Activated CD4-positive, alpha-beta T cell treated with anti-CD3 and anti-CD28 coated beads, Interleukin-10, Interleukin-2, amounts not matched to agents 100 ng/mL and 50 ng/mL, durations not matched to agents 16 hours and 8 hours (primary cell): ENCODE measurements at regions not wholly inside any gene's neighbourhood (a gene's known extent, or its start where the extent isn't known, plus 50 kb on each side); places are given as distances from the start of the nearest gene placed in this dataset.
"Not testable (repeated sequence)": the region's sequence is repeated elsewhere in the genome, so short reads cannot be mapped to it uniquely, and the experiment has no call there.

Experiments used
- DNase-seq: peaks from one replicate; pipeline ENCODE4 v3.0.0-alpha.2; 2020

DNA sequence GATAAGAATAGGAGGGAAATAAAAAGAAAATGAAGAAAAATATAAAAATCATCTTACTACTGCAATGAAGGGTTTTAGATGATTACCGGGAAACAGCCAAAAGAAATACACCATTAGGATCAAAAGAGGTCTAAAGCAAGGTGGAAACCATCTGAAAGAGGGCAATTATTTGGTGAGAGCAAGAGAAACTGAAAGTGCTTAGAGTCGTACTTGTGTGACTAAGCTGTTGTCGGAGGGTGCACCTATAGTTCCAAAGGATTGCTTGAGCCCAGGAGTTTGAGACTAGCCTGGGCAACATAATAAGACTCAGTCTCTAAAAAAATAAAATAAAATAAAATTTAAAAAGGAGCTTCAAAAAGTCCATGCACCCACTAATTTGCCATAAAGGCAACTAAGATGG lies 169.5 kb downstream of the DKK1 start:
- DNase-seq: no peak

DNA sequence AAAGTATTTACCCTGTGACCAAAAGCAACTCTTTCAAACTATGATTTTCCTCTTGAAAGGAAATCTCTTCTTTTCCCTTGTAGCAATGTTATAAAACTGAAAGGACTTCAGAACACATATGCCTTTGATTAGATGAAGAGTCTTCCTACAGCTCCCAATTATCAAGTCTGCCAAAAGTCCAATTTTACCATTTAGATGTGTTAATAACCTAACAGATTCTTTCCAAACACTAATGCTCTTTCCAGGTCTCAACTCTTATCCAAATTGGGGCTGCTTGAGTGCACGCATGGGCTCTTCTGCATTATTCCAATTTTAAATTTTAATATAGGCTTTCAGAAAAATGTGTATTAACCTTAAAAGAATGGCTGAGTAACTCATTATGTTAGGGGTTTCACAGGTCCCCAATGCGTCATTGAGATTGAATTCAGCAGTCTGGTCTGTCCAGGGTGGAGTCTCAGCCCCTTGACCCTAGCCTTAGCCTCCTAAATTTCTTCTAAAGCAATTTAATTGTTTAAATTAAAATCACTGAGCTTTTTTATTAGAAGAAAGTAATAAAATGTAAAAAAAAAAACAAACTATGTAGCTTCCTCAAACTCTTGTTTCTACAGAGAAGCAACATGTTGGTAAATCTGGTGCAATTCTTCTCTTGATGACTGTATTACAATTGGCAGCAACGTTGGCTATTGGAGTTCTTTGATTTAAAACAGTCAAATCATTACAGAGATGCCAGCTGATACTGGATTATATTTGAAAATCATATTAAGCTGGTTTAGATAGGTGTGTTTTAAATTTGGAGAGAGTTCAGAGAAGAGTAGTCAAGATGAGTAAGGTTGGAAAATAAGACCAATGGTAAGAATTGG lies 170.4 kb downstream of the DKK1 start:
- DNase-seq: no peak

DNA sequence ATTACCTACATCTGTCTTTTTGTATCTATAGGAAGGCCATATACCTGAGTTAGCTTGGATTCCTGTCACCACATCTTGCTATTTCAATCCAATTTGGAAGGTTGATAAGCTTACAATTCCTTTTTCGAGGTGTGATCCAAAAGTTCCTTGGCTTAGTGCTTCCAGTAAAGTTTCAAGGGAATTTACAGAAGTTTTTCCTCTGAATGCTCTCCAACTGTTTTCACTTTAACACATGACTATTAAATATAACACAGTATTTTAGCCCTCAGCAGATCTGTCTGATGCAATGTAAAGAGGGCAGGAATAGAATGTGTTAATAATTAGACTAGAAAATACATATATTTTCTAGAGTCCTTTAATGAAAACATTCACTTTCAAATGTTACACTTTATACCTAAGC lies 171.4 kb downstream of the DKK1 start:
- no peak for DNase-seq

DNA sequence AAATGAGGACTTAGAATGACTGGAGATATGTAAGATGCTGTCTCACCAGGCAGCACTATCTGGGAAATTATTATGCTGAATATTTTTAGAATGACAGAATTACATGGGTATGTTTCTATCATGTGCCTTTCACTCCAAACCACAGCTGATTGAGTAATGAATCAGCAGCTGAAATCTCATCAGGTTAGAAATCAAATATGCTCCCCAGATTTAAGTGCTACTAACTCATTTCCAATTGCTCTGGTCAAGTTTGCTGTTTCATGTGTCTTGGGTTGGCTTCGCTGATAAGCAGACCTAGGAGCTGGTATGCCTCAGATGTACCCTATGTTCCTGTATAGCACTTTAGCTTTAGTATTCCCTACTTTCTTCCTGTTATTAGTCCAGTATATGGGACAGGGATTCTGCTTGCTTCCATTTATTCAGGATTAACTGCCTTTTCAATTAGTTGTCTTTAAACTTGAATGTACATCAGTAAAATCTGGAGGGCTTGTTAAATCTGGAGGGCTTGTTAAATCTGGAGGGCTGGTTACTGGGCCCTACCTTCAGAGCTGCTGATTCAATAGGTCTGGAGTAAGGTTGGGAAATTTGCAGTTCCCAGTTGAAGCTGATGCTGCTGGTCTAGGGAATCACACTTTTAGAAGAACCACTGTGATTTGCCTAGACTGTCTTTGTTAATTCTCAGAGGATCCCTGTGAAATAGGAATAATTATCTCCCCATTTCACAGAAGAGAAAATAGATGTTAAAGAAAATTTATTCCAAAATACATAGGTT lies 172.9 kb downstream of the DKK1 start:
- DNase-seq: no peak

DNA sequence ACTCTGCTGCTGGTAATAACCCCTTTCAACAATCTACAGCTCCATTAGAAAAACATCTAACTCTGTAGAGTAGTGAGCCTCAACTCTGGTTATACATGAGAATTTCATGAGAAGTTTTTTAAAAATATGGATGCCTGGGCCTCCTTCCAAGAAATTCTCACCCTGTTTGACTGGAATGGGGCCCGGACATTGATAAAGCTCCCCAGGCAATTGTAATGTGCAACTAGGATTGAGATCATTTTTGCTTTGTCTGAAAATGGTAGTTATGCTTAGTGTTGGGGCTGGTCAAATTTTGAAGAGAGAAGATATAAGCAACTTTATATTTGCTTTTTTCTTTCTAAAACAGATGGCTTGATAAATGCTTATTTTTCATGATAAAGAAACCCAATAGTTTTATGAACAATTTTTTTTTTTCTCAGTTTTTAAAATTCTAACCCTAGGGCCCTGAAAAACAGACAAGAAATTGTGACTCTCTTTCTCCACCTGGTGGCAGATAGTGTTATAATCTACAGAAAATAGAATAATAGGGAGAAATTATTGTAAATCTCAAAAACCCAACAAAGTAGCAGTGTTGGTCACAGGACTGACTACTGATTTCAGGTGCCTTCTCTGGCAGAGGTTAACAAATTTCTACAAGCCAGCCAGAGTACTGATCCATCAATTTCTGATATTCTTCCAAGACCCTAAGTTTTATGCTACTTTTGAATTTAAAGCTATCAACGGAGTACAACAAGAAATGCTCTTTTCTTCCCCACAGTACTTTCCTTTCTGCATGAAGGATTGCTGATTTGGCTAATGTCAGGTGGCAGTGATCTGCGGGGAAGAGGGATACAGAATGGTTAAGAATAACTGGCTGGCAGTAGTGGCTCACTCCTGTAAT lies 174.8 kb downstream of the DKK1 start:
- DNase-seq: peak; percentile 1

DNA sequence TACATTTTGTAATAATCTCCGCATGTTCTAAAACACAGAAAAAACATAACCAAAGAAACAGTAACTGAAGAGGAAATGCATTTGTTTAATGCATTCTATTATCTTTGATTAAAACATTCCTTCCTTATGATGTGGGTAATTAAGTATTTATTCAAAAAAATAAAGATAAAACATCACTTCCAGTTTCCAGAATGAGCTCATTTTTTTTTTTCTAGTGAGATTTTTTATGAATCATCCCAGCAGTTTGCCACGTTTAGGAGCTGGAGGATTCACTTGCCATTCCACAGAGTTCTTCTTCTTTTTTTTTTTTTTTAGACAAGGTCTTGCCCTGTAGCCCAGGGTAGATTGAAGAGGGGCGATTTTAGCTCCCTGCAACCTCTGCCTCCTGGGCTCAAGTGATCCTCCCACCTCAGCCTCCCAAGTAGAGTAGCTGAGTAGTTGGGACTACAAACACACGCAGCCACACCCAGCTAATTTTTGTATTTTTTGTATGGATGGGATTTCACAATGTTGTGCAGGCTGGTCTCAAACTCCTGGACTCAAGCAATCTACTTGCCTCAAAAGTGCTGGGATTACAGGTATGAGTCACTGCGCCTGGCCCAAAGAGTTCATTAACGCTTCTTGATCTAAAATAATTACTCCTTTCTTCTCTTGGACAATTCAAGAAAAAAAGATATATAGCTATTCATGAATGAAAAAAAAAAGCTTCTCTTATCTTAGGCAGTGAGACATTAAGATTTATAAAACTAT lies 177.3 kb downstream of the DKK1 start:
- DNase-seq: no peak

DNA sequence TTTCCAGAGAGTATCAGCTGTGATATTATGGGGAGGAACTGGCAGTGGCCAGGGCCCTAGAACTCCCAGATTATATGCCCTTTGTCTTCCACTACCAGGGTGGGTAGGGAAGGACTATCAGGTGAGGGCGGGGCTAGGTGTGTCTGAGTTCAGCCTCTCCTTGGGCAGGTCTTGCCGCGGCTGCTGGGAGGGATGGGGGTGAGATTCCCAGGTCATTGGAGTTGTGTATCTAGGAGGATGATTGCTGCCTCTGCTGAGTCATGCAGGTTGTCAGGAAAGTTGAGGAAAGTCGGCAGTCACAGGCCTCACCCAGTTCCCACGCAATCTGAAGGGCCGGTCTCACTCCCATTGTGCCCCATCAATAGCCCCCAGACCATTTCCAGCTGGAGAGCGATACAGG lies 185.2 kb downstream of the DKK1 start:
- DNase-seq: no peak

DNA sequence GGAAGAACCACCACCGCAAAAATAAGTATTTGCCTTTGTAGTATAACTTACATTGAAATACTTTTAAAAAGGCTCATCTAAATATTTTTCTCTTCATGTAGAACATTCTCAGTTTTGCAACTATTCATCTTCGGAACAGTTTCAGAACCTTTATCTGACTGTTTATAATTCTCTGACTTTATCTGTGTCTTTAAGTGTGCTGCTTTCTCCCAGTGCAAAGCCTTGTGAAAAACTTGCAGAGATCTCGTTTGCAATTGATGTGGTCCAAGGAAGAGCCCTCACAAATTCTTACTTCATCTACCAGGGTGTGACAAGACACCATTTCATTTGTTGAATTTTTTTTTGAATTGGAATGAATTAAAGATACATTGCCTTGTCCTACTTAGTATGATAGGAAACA lies 186.4 kb downstream of the DKK1 start:
- no peak for DNase-seq

DNA sequence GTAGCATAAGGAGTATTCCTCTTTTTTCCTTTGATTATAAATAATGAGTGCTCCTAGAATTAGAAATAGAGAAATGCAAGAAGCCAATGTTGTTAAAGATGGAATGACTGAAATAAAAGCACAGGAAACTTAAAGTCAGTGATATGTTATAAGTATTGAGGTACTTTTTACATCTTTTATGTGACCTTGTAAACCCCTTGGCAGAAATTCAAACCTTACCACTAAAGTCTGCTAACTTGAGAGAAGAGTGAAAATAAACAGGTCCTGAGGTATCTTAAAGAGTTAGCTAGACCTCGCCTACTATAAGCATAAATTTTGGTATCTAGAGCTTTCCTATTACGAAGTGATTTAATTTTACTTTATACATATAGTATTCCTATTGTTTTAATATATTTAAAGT lies 188.2 kb downstream of the DKK1 start:
- DNase-seq: no peak

DNA sequence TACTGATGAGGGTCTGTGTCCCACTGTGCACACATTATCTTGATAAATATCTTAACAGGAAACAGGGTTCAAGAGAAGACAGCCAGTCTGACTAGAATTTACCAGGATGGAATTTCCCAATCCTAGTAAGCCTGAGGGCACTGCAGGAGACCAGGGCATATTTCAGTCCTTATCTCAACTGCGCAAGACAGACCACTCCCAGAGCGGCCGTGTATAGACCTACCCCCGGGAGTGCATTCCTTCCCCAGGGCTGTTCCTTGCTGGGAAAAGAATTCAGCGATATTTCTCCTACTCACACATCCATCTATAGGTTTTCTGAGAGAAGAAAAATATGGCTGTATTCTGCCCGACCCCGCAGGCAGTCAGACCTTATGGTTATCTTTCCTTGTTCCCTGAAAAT lies 191.3 kb downstream of the DKK1 start:
- not testable (repeated sequence) for DNase-seq

DNA sequence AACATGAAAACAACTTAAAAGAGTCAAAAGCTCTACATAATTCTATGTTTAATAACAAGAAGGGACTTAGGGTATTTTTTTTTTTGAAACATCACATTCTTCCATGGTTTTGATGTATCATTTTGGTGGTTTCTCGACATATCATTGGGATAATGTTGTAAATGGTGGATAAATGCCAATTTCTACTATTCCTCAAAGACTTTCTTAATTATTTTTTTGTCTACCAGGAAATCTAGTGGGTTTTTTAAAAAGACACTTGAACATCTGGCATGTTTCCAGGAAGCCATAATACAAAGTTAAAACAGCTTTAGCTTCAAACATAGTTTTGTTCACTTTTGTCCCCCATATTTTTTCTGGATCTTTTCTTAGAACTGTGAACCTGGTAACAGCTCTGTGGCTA lies 200.4 kb downstream of the DKK1 start:
- DNase-seq: no peak

DNA sequence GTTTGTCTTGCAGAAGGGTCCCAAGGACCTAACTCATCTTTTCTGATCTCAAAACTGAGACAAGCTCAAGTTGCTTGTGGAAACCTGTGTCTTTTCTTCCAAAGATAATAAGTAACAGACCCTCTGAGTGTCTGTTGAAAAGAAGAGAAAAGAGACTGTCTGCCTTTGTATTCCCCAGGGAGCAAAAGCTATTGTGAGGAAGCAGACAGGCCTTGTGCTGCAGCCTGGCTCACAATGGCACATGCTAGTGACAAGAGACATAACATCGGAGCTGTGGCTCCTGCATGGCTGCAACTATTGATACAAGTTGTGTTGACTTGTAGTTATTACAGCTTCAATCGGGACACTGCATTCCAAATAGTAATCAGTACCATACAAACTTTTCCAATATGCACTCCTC lies 202.9 kb downstream of the DKK1 start:
- no peak for DNase-seq

DNA sequence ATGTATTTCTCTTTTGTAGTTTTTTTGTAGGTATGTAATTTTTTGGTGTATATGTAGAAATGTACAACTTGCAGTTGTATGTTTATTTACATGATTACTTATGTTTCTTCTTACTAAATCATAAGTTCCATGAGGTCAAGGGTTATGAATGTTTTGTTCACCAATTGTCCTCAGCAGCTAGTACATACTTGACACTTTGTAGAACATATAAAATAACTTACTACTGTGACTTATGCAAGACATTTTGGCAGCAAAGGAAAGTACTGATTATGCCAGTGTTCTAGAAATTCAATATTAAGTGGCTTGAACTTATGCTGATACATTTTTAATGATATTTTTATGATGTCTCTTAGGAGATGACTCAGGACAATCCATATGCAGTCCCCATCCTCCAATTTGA lies 209.6 kb downstream of the DKK1 start:
- DNase-seq: no peak

DNA sequence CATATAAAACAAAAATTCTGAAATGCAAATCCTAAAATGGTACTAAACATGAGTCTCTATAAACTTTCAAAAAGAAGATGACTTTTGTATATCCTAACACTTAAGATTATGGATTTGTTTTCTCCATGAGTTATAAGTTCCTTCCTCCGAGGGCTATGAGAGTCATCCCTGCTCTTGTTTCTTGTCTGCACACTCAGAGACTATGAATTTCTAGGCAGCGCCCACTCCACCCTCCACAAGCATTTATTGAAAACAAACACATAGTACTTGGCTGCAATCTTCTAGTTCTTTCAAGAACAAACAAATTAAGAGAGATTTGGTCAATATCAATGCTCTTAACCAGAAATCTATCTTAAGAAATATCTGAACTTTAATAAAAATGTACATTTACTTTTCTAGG lies 211.7 kb downstream of the DKK1 start:
- DNase-seq: no peak

DNA sequence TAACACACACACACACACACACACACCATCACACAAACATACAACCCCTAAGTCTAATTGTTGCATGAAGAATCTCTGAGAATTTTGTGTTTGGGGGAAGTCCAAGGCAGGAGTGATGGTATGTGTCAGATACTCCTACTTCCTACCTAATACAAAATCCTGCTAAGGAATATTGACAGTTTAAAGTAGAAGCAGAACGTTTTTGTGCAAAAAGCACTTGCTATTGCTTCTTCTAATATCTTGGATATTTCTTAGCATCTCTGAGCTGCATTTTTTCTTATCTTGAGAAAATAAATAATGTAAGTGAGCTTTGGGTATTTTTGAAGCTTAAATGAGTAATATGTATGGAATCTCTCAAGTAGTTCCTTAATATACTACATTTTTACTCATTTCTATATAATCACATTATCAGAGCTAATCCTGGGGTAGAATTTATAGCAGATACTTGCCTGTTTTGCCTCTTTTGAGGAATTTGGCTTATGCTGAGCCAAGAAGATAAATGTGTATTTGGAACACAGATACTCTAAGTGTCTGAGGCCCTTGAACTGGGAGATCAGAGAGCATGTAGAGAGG lies 212.3 kb downstream of the DKK1 start:
- DNase-seq: no peak

DNA sequence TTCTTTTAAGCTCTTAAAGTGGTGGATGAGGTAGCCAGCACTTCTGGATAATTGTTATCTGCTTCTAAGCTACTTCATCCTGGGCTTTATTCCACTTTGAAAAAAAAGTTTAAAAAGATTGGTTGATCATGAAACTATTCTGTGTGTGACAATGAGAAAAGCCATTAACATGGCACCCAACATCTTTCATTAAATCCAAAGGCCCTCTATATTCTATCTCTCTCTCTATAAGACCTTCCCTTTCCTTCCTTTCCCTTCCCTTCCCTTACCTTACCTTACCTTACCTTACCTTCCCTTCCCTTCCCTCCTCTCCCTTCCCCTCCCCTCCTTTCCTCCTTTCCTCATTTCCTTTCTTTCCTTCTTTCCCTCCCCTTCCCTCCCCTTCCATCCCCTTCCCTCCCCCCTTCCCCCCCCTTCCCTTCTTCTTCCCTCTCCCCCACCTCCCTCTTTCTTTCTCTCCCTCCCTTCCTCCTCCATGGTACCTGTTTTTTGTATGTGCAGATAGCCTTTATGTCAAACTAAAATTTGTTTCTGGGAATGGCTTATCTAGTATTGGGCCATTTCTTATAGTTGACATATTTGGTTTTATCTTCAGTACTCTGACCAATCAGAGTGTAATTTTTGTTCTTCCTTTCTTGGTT lies 218.7 kb downstream of the DKK1 start:
- no peak for DNase-seq

DNA sequence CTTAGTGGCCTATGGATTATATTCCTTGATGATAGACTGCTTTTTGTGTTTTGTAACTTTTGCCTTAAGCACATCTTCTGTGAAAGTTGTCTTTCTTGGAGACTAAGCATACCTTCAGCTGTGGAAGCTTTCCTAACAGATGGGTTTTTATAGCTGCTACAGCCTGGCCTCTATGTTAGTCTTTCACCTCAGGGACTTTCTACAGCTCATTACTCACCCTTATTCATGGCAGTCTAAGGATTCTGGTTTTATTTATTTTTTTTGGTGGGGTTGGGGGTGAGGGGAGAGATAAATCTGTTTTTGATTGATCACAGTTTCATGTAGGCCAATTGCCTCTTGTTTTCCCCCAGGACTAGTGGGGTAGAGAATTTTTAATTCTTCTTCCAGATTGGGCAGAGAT lies 219.9 kb downstream of the DKK1 start:
- DNase-seq: no peak

DNA sequence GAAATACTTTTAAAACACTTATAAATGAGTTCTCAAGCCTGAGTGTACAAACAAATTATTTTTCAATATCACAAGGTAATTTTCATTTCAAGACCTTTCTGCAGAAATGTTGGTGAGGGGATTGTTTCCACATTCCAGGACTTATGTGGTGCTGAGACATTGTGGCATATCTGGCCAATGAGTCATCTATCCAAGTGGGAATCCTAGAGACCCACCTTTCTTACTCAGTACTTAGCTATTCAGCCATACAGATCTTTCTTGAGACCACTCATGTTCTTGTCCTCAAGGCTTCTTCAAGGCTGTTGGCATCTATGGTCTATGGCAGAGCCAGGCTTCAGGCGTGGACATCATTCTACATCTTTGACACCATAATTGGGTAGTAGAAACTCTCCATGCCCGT lies 225.4 kb downstream of the DKK1 start:
- no peak for DNase-seq

DNA sequence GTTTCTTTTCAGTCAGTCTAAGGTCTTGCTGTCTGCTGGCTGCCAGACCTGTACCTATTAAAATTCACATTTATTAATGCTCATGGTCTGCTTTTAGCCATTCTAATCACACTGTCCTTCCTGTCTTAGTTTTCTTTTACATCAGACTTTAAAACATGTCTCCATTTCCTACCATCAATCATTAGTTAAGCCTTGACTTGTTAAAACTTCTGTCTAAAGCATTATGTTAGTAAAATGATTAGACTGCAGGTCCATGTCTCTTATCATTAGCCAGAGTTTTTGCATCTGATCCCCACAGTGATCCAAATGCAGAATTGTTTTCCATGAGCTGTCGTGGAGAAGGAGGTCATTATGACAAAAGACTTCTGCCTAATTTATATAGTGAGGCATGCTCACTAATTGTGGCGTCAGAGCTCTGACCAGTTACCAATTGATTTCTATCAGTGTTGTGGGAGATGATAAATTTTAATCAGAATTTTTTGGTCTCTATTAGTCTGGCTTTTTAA lies 226.5 kb downstream of the DKK1 start:
- no peak for DNase-seq

DNA sequence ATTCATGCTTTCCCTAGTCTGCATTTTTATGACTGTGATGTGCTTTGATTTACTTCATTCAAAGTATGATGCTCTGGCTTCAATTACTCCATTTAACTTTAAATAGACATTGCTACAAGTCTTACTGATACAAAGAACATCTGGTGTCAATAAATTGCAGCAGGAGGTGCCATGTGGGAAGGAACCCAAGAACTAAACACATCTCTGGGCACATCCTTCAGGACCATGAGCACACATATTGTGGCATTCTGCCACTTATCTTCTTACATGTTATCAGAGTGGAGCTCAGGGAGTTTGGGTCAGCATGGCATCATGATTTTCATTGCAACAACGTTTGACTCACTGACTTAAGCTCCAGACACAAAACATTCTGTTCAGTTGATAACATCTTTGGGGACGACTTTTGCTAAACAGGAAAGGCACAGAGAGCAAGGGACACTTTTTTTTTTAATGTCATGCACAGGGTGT lies 227.0 kb downstream of the DKK1 start:
- no peak for DNase-seq

DNA sequence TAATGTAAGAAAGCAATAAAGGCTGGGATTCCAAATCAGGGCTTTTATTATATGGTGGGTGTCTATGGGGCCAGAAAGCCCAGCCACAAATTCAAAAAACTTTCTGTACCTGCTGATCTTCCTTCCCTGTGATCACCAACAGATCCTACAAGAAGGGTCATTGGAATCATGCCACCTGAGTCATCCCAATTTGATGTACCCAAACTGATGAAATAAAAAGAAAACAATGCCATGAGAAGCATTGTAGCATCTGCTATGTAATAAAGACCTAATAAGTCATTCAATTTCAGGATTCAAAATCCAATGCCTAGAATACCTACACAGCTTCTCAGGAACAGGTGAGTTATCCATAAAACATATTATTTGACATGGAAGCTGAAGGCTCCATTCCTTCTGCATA lies 228.8 kb downstream of the DKK1 start:
- no peak for DNase-seq
